Epithelial cell of prostate (primary cell): ENCODE measurements at regions not wholly inside any gene's neighbourhood (a gene's known extent, or its start where the extent isn't known, plus 50 kb on each side); places are given as distances from the start of the nearest gene placed in this dataset.

Source experiments
- DNase-seq: peaks from one replicate; pipeline ENCODE4 v3.0.0-alpha.2; 2011; ENCODE audit warnings: low read depth, low spot score
- H3K27ac ChIP-seq: fragments of 450-650 bp; 2 replicates; pipeline ENCODE4 v1.5.1; 2017; ENCODE audit warnings: mild to moderate bottlenecking

DNA sequence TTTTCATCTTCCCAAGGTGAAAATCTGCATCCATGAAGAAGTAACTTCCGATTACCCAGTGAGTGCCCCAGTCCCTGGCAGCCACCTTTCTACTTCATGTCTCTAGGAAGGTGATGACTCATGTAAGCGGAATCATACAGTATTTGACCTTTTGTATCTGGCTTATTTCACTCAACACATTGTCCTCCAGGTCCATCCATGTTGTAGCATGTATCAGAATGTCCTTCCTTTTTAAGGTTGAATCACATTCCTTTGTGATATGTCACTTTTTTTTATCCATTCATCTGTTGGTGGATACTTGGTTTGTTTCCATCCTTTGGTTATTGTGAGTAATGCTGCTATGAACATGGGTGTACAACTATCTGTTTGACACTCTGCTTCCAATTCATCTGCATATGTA lies 176.3 kb upstream of the CDYL start:
- DNase-seq, result peak; percentile 95
- H3K27ac ChIP-seq, result peak overlapping the region; percentile 87

GRCh38 chr6:4598384-4598995 lies 177.7 kb upstream of the CDYL start:
- H3K27ac ChIP-seq, result no peak overlapping the region

DNA sequence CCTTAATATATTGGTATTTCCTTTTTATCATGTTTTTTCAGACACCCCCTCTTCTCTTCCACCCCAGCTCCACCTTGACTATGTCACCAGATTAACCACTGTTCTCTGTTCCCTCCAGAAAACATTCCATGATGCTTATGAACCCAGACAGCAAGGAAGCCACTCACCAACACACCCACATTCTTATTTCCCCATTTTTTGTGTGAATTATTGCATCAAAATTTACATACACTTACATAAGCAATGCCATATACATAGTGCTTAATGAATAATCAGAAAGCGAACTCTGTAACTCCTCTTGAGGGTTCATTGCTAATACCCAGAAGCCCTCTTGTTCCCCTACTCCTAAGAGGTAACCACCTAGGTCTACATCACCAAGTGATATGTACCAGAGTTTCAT lies 182.3 kb upstream of the CDYL start:
- no peak for DNase-seq
- peak overlapping the region; percentile 30 for H3K27ac ChIP-seq

More at GRCh38 chr6:4598384-4598995, 177.7 kb upstream of the CDYL start:
- no peak for DNase-seq

DNA sequence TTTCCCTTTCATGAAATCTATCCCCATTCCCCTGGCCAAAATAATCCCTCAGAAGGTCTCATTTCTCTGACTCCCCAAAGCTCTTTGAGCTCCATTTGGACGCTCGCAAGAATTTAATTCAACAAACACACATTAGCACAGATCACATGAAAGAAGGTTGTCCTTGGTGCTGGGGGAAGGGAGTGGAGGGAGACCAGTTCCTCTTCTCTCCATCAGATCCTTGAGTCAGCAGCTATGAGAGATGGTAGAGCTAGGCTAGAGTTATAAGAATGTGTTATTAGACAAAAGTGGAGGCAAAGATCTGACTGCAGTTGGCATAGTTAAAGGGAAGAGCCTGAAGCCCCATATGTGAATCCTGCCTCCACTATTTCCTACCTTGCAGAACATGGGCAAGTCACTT lies 184.2 kb upstream of the CDYL start:
- DNase-seq, result no peak
- no peak overlapping the region for H3K27ac ChIP-seq

DNA sequence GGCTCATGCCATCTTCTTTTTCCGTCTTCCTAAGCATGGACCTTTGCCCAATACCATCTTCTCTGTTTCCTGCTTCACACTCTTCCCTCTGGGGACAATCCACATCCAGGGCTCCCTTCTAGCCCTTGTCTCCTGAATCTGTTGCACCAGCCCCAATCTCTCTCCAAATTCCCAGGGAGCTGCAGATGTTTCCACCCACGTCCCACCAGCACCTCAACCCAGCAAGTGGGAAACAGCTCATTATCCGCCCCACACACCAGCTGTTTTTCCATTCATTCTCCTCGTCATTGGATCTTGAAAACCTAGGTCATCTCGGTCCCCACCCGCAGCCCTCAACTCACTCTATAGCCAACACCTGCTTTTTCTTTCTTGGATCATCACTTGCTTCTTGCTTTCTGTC lies 185.0 kb upstream of the CDYL start:
- no peak for DNase-seq

DNA sequence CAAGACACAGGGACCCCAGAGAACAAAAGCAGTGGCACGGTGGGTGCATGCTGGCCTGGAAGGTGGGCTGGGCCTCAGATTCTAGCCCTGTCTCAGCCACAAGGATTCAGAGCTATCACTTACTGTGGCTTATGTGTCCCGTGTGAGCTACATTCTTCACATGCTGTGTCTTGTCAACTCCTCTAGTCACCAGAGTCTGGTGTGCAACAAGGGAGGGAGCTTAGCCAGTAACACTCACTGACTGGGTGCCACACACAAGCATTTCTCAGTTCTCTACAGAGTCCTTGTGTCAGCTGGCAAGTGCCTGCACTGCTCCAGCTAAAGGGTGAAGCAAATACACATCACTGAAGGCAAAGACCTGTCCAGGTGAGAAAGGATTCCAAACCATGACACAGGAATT lies 186.9 kb upstream of the CDYL start:
- H3K27ac ChIP-seq, result no peak overlapping the region
- no peak for DNase-seq

More for the DNA sequence above, 185.0 kb upstream of the CDYL start:
- H3K27ac ChIP-seq, result no peak overlapping the region

GRCh38 chr6:4588581-4588980 lies 187.6 kb upstream of the CDYL start:
- H3K27ac ChIP-seq, result no peak overlapping the region
- DNase-seq, result no peak

GRCh38 chr6:4588163-4588562 lies 188.0 kb upstream of the CDYL start:
- no peak overlapping the region for H3K27ac ChIP-seq
- no peak for DNase-seq

DNA sequence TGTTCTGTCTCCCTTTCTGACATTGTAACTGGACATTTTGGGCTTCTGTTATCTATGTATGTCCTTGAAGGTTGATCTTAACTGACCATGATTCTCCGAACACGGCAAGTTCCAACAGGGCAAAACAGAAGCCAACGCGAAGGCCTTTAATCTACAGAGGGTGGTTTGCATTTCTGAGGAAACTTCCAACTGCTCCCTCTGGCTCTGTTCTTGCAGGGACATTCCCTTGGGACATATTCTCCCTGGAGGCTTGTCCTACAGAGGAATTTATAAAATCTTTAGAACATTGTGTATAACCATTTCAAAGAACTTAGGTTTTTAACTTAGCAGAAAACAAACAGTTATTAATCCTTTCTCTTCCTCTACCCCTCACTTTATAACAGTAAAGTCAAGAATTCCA lies 189.0 kb upstream of the CDYL start:
- H3K27ac ChIP-seq, result no peak overlapping the region
- no peak for DNase-seq

DNA sequence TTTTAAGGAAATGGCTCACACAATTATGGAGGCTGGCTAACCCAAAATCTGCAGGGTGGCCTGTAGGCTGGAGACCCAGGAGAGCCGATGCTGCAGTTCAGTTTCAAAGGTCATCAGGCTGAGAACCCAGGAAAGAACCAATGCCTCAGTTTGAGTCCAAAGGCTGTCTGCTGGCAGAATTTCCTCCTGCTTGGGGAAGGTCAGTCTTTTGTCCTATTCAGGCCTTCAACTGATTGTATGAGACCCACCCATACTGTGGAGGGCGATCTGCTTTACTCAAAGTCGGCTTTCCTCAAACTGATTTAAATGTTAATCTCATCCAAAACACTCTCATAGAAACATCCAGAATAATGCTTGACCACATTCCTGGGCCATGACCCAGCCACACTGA lies 189.7 kb upstream of the CDYL start:
- peak overlapping the region; percentile 55 for H3K27ac ChIP-seq
- DNase-seq, result no peak

- H3K27ac ChIP-seq, result peak overlapping the region; percentile 55
- DNase-seq, result no peak
Measured at GRCh38 chr6:4585682-4586468, 190.3 kb upstream of the CDYL start.

- no peak overlapping the region for H3K27ac ChIP-seq
Measured at GRCh38 chr6:4584801-4585200, 191.4 kb upstream of the CDYL start.

DNA sequence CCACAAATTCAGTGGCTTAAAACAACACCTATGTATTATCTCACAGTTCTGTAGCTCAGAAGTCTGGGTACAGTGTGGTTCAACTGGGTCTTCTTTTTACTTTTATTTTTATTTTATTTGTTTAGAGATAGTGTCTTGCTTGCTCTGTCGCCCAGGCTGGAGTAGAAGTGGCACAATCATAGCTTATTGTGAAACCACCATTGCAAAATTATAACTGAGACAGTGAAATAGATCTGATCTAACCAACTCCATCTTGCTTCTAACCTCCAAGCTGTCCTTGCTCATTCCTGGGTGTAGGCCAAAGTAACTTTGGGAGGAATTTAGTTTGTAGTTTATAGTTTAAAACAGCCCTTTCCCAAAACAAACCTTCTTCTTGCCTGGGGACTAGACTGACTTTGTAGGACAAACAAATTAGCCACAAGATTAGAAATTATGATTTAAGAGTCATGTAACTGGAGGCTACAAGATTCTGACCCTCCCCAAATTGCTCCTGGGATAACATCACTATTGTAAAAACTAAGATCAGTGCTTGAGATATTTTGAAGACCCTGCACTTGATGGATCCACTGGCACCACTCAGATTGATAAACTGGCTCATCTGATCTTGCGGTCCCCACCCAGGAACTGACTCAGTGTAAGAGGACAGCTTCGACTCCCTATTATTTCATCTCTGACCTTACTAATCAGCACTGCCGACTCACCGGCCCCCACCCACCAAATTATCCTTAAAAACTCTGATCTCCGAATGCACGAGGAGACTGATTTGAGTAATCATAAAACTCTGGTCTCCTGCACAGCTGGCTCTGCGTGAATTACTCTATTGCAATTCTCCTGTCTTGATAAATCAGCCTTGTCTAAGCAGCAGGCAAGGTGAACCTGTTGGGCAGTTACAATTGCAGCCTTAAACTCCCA lies 193.4 kb upstream of the CDYL start:
- DNase-seq, result no peak
- peak overlapping the region; percentile 51 for H3K27ac ChIP-seq

More at GRCh38 chr6:4584801-4585200, 191.4 kb upstream of the CDYL start:
- no peak for DNase-seq

DNA sequence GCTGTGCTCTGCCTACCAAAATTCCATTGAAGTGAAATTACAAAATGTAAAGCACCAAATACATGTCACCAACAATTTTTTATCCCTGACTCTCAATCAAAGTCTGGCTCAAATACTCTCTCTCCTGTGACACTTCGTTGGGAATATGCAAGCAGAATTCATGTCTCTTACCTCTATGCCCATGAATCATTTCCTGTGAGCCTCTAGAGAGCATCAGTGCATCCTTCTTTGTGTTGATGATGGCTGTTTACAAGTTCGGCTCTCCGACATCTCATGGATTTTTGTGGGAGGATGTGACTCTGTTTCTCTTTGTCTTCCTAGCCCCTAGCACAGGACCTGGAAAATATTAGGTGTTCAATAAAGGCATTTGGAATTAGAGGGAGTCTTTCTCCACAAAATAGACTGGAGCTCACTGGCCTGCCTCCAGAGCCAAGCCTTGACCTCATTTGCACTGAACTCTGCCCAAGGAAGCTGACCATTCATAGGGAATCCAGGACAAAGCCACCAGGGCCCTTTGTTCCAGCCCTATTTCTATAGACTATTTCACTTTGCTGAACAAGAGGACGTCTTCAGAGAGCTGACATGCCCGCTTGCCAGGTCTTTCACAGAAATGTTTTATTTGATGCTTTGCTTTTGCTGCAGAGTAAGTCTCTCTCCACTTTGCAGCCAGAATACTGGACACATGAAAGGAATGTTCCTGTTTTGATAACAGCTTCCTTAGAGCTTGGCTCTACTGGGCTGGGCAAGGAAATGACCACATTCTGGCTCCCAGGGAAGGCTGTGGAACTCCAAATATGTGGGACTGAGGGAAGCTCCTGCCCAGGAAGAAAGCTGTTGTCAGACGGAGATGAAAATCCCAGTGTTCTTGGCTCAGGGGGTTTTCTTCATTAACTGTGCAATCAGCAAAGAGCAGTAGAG lies 194.5 kb upstream of the CDYL start:
- peak overlapping the region; percentile 51 for H3K27ac ChIP-seq
- no peak for DNase-seq

- H3K27ac ChIP-seq, result no peak overlapping the region
- DNase-seq, result no peak
Measured at GRCh38 chr6:4580361-4580760, 195.8 kb upstream of the CDYL start.

GRCh38 chr6:4577406-4577805 lies 198.8 kb upstream of the CDYL start:
- peak; percentile 63 for DNase-seq

GRCh38 chr6:4575714-4576113 lies 200.5 kb upstream of the CDYL start:
- no peak for DNase-seq
- H3K27ac ChIP-seq, result no peak overlapping the region

More at GRCh38 chr6:4577406-4577805, 198.8 kb upstream of the CDYL start:
- H3K27ac ChIP-seq, result peak overlapping the region; percentile 59

GRCh38 chr6:4574007-4574406 lies 202.2 kb upstream of the CDYL start:
- DNase-seq, result no peak
- no peak overlapping the region for H3K27ac ChIP-seq

DNA sequence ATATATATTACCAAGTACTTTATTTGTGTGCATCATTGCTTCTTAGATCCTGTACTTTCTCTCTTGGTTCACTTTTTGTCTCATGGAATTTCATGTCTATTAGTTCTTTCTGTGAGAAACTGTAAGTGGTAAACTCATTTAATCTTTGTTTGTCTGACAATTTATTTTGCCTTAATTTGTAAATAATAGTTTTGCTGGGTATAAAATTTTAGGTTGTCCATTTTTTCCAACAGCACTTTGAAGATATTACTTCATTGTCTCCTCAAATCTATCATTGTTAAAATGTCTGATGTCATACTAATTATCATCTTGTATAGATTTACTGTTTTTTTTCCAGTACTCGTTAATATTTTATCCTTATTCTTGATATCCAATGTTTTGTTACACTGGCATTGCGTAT lies 205.2 kb upstream of the CDYL start:
- H3K27ac ChIP-seq, result no peak overlapping the region
- no peak for DNase-seq

DNA sequence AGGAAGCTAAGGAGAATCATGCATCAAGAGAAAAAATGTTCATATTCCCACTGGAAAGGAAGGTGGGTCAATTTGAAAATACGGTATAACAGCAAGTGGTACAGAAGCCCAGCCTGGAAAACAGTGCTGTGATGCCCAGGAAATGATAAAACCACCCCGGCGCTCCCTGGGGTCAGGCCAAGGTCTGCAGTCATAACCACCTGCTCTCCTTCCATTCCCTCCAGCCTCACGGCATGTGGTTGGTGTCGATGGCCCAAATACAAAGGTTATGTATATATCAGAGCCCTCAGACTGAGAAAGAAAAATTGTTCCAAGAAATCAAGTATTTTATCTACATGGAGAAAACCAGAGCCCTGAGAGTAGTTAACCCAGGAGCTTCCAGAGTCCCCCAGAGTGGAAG lies 208.1 kb upstream of the CDYL start:
- H3K27ac ChIP-seq, result no peak overlapping the region

More for the DNA sequence above, 208.1 kb upstream of the CDYL start:
- no peak for DNase-seq
